Heart left ventricle (tissue), 13 donors: ENCODE measurements at regions not wholly inside any gene's neighbourhood (a gene's known extent, or its start where the extent isn't known, plus 50 kb on each side); places are given as distances from the start of the nearest gene placed in this dataset.

Experiments
- POLR2A ChIP-seq, 2 donors: fragments of 450-650 bp; IDR thresholded peaks; one replicate each; pipeline ENCODE4 v1.6.1; 2017; ENCODE audit warnings: antibody characterized with exemption in 2 of 2, mild to moderate bottlenecking in 2 of 2, moderate library complexity in 2 of 2
- TF ChIP-seq, protein P1 (sequence below), 12 donors: fragments of 200-600 bp; sonication (generic) in 4 of 12; IDR thresholded peaks; one replicate each; pipeline versions ENCODE4 v1.5.0 to v1.8.0; 2018 to 2022; ENCODE audit warnings: antibody characterized with exemption in 12 of 12, mild to moderate bottlenecking in 5 of 12
- donor health status: ischemic (EF 13 %, LVEDD 7.1; RV severe dilation, severe dysfunction).
- donor health status: DM: no; HTN: yes; CAD: no.
- donor health status: DM: no; HTN: no; CAD: no.
- donor health status: ischemic (EF 25% LVEDD 6.9; RV normal size, moderate dysfunction).
- donor health status: ischemic (EF 25% LVEDD 5.7; RV mildly dilated, moderate dysfunction).
- donor health status: ischemic (EF 35%, LVEDD 5.7; RV mildly dilated, moderate dysfunction).
- donor health status: nonischemic (EF 11% LVEDD 7.7; RV severe dilation, severe dysfunction).
- donor health status: DM: yes; HTN: yes; CAD: no.
- donor health status: PGD.
- donor health status: ischemic (EF 29% LVEDD 5.4; RV normal size, mild dysfunction).
- donor health status: nonischemic (EF 23%, LVEDD 6.1; RV moderate dilation, normal function).

DNA sequence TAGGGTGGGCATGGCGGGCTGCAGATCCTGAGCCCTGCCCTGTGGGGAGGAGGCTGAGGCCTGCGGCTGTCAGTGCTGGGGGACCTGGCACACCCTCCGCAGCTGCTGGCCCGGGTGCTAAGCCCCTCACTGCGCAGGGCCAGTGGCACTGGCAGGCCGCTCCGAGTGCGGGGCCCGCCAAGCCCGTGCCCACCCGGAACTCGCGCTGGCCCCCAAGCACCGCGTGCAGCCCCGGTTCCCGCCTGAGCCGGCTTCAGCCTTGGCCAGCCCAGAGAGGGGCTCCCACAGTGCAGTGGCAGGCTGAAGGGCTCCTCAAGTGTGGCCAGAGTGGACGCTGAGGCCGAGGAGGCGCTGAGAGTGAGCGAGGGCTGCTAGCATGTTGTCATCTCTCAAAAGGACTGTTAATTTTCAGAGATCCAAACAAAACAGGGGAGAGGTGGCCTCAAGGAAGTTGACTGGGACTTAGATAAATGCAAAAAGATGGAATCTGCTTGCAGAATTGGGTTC, 74.5 kb upstream of the RBM24 start:
- TF ChIP-seq, protein P1, sequence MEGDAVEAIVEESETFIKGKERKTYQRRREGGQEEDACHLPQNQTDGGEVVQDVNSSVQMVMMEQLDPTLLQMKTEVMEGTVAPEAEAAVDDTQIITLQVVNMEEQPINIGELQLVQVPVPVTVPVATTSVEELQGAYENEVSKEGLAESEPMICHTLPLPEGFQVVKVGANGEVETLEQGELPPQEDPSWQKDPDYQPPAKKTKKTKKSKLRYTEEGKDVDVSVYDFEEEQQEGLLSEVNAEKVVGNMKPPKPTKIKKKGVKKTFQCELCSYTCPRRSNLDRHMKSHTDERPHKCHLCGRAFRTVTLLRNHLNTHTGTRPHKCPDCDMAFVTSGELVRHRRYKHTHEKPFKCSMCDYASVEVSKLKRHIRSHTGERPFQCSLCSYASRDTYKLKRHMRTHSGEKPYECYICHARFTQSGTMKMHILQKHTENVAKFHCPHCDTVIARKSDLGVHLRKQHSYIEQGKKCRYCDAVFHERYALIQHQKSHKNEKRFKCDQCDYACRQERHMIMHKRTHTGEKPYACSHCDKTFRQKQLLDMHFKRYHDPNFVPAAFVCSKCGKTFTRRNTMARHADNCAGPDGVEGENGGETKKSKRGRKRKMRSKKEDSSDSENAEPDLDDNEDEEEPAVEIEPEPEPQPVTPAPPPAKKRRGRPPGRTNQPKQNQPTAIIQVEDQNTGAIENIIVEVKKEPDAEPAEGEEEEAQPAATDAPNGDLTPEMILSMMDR (IDR thresholded peaks at IDR 0.05): no peak
- no peak for TF ChIP-seq POLR2A (IDR thresholded peaks at IDR 0.05)
